H7 (cell line): ENCODE measurements at regions not wholly inside any gene's neighbourhood (a gene's known extent, or its start where the extent isn't known, plus 50 kb on each side); places are given as distances from the start of the nearest gene placed in this dataset.
A peak's percentile ranks its signal among the peaks of the same experiment; 100 is the strongest.

Source experiments
- DNase-seq: peaks from one replicate; pipeline ENCODE4 v3.0.0; 2012
- H3K27me3 ChIP-seq: 2 replicates; pipeline ENCODE4 v1.6.0; 2011; ENCODE audit warnings: mild to moderate bottlenecking, low read length; ENCODE audit not compliant: control insufficient read depth, insufficient read depth
- H3K36me3 ChIP-seq: replicated peaks from 2 replicates; pipeline ENCODE4 v1.5.1; 2011; ENCODE audit warnings: low read length; ENCODE audit not compliant: control insufficient read depth, insufficient read depth
- H3K4me3 ChIP-seq: 2 replicates; pipeline ENCODE4 v1.5.1; 2011; ENCODE audit warnings: low read depth, mild to moderate bottlenecking, control low read depth, low read length, moderate library complexity; ENCODE audit not compliant: insufficient read depth

GRCh38 chr15:91678003-91678402 is 175.5 kb upstream of the SLCO3A1 start:
- Histone ChIP-seq H3K4me3 (no peak overlapping the region), H3K36me3 (no peaks in the 10 kb centered on the region), H3K27me3 (no peaks in the 10 kb centered on the region)
- DNase-seq: no peak

- H3K36me3 ChIP-seq: no peaks in the 10 kb centered on the region
- DNase-seq: no peak
- no peaks in the 10 kb centered on the region for H3K27me3 ChIP-seq
- no peak overlapping the region for H3K4me3 ChIP-seq
These were observed 174.1 kb upstream of the SLCO3A1 start for GRCh38 chr15:91679447-91679846.

- H3K36me3 ChIP-seq: no peaks in the 10 kb centered on the region
- H3K27me3 ChIP-seq: no peaks in the 10 kb centered on the region
- H3K4me3 ChIP-seq: no peak overlapping the region
- DNase-seq: no peak
These were observed 168.1 kb upstream of the SLCO3A1 start for GRCh38 chr15:91685436-91685835.

GRCh38 chr15:91688811-91689210 is 164.7 kb upstream of the SLCO3A1 start:
- Histone ChIP-seq H3K27me3 (no peaks in the 10 kb centered on the region), H3K4me3 (no peak overlapping the region), H3K36me3 (no peaks in the 10 kb centered on the region)
- no peak for DNase-seq

- no peak for DNase-seq
- Histone ChIP-seq H3K27me3 (no peaks in the 10 kb centered on the region), H3K36me3 (no peaks in the 10 kb centered on the region), H3K4me3 (no peak overlapping the region)
These were observed 164.1 kb upstream of the SLCO3A1 start for GRCh38 chr15:91689377-91689776.

GRCh38 chr15:91692596-91692995 is 160.9 kb upstream of the SLCO3A1 start:
- no peaks in the 10 kb centered on the region for H3K27me3 ChIP-seq
- H3K4me3 ChIP-seq: no peak overlapping the region
- no peaks in the 10 kb centered on the region for H3K36me3 ChIP-seq
- DNase-seq: no peak

- no peak for DNase-seq
- Histone ChIP-seq H3K36me3 (no peaks in the 10 kb centered on the region), H3K4me3 (no peak overlapping the region), H3K27me3 (no peaks in the 10 kb centered on the region)
These were observed 159.2 kb upstream of the SLCO3A1 start for GRCh38 chr15:91694131-91694830.

- H3K4me3 ChIP-seq: no peak overlapping the region
- no peaks in the 10 kb centered on the region for H3K27me3 ChIP-seq
These were observed 158.7 kb upstream of the SLCO3A1 start for GRCh38 chr15:91694831-91695210.

GRCh38 chr15:91695799-91696198 is 157.7 kb upstream of the SLCO3A1 start:
- DNase-seq: no peak
- no peak overlapping the region for H3K4me3 ChIP-seq
- no peaks in the 10 kb centered on the region for H3K27me3 ChIP-seq
- H3K36me3 ChIP-seq: no peaks in the 10 kb centered on the region

More at GRCh38 chr15:91694831-91695210, 158.7 kb upstream of the SLCO3A1 start:
- no peaks in the 10 kb centered on the region for H3K36me3 ChIP-seq
- DNase-seq: no peak

- H3K36me3 ChIP-seq: no peaks in the 10 kb centered on the region
- H3K4me3 ChIP-seq: no peak overlapping the region
- DNase-seq: no peak
- no peaks in the 10 kb centered on the region for H3K27me3 ChIP-seq
These were observed 156.5 kb upstream of the SLCO3A1 start for GRCh38 chr15:91696981-91697380.

- no peak overlapping the region for H3K4me3 ChIP-seq
- DNase-seq: no peak
- H3K27me3 ChIP-seq: no peaks in the 10 kb centered on the region
- H3K36me3 ChIP-seq: no peaks in the 10 kb centered on the region
These were observed 155.3 kb upstream of the SLCO3A1 start for GRCh38 chr15:91698241-91698640.

GRCh38 chr15:91699741-91700140 is 153.8 kb upstream of the SLCO3A1 start:
- no peak for DNase-seq
- H3K27me3 ChIP-seq: no peaks in the 10 kb centered on the region
- H3K4me3 ChIP-seq: no peak overlapping the region
- H3K36me3 ChIP-seq: no peaks in the 10 kb centered on the region

- no peak for DNase-seq
- Histone ChIP-seq H3K4me3 (no peak overlapping the region), H3K36me3 (no peaks in the 10 kb centered on the region), H3K27me3 (no peaks in the 10 kb centered on the region)
These were observed 150.2 kb upstream of the SLCO3A1 start for GRCh38 chr15:91703274-91703673.

GRCh38 chr15:91704343-91704742 is 149.2 kb upstream of the SLCO3A1 start:
- no peaks in the 10 kb centered on the region for H3K36me3 ChIP-seq
- no peak for DNase-seq
- no peak overlapping the region for H3K4me3 ChIP-seq
- no peaks in the 10 kb centered on the region for H3K27me3 ChIP-seq

- H3K27me3 ChIP-seq: no peaks in the 10 kb centered on the region
- no peaks in the 10 kb centered on the region for H3K36me3 ChIP-seq
- no peak overlapping the region for H3K4me3 ChIP-seq
- peak; percentile 64 for DNase-seq
These were observed 147.0 kb upstream of the SLCO3A1 start for GRCh38 chr15:91706322-91707032.
